Astrocyte of the spinal cord (primary cell): ENCODE measurements at regions not wholly inside any gene's neighbourhood (a gene's known extent, or its start where the extent isn't known, plus 50 kb on each side); places are given as distances from the start of the nearest gene placed in this dataset.
A peak's percentile ranks its signal among the peaks of the same experiment; 100 is the strongest.

Experiments
- DNase-seq: peaks from one replicate; pipeline ENCODE4 v3.0.0; 2011; ENCODE audit warnings: low read depth, low spot score
- H3K4me3 ChIP-seq: 2 replicates; pipeline ENCODE4 v1.5.1; 2011; ENCODE audit warnings: low read depth, mild to moderate bottlenecking, low read length, moderate library complexity
- CTCF ChIP-seq: IDR thresholded peaks from 2 replicates; pipeline ENCODE4 v1.5.1; 2012; ENCODE audit warnings: low read depth, mild to moderate bottlenecking, low read length, inconsistent platforms
- in situ Hi-C: cut with HindIII; loops from 2 replicates; pipeline ENCODE4 v1.10.0; 2017; ENCODE audit warnings: low sequenced_read_pairs

DNA sequence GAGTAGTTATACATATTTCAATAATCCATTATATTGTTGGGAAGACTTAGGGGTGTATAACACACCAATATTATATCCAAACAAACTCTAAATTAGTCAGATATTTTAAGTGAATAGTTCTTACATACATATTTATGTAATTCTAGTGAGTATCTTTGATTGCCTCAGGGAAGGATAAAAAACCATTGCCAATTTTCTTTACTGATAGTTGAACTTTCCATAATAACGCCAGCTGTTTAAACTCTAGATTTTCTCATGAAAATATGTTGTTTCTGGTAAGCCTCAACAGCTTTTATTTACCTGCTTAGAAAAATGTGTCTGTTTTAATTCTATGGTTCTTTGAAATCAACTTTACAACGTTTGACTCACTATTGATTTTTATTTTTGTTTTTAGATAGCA, 959.6 kb upstream of the NOVA1 start:
- no peak for DNase-seq
- TF ChIP-seq CTCF: no peak
- in situ Hi-C loops: no loop called here
- no peak overlapping the region for H3K4me3 ChIP-seq

DNA sequence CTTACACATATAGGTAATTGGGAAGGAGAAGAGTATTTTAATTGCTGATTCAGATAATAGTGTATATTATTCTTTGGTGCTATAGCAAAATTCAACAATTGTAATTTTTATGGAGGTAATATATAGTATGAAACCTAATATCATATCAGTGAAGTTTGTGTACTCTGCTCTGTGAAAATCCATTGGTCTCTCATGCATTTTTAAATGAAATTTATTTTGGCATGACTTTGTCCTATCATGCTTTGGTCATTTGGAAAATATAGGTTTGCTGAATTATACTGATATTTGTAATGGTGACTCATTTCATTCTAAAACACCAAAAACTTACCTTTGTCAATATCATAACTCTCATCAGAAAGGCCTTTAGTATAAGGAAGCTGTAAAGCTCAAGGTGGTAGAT, 962.0 kb upstream of the NOVA1 start:
- no peak for TF ChIP-seq CTCF
- H3K4me3 ChIP-seq: no peak overlapping the region
- no peak for DNase-seq
- in situ Hi-C loops: no loop called here

GRCh38 chr14:27566843-27567382, 969.1 kb upstream of the NOVA1 start:
- TF ChIP-seq CTCF: no peak
- in situ Hi-C loops: no loop called here
- DNase-seq: no peak
- H3K4me3 ChIP-seq: no peak overlapping the region

- DNase-seq: no peak
- H3K4me3 ChIP-seq: no peak overlapping the region
- no peak for TF ChIP-seq CTCF
- in situ Hi-C loops: no loop called here
These were observed 975.2 kb upstream of the NOVA1 start for GRCh38 chr14:27573018-27573417.

DNA sequence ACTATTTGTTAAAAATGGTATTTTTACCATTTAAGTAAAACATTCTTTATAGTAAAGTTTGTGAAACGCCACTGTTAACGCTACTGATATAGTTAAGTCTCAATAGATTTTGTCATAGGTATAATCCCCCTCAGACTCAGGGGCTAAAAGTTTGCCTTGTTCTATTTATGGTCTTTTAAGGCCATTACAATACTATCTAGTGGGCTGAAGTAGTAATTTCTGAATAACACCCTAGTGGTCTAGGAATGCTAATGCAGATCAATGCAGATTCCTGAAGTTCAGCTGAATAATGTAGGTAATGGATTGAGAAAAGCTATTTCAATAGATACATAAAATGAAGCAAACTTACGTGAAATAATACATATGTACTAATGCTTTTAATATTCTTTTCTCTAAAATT, 989.3 kb upstream of the NOVA1 start:
- no peak overlapping the region for H3K4me3 ChIP-seq
- DNase-seq: no peak
- no peak for TF ChIP-seq CTCF
- in situ Hi-C loops: no loop called here

GRCh38 chr14:27605282-27605681, 1007.4 kb upstream of the NOVA1 start:
- DNase-seq: no peak
- no peak for TF ChIP-seq CTCF
- in situ Hi-C loops: no loop called here
- no peak overlapping the region for H3K4me3 ChIP-seq

- peak; percentile 2 for TF ChIP-seq CTCF
- DNase-seq: no peak
- in situ Hi-C loops: no loop called here
- no peak overlapping the region for H3K4me3 ChIP-seq
These were observed 1010.5 kb upstream of the NOVA1 start for GRCh38 chr14:27608377-27608776.
